K562 (cell line): ENCODE measurements at regions not wholly inside any gene's neighbourhood (a gene's known extent, or its start where the extent isn't known, plus 50 kb on each side); places are given as distances from the start of the nearest gene placed in this dataset.
A peak's percentile ranks its signal among the peaks of the same experiment; 100 is the strongest.

Experiments
- ARHGAP35 ChIP-seq: fragments of 450-650 bp; IDR thresholded peaks from 2 replicates; pipeline ENCODE4 v1.6.1; 2018; ENCODE audit not compliant: partially characterized antibody
- ATF7 ChIP-seq: fragments of 450-650 bp; IDR thresholded peaks from 2 replicates; pipeline ENCODE4 v1.7.1; 2014; ENCODE audit warnings: mild to moderate bottlenecking, moderate library complexity
- CBFA2T2 ChIP-seq: fragments of 450-650 bp; conservative IDR thresholded peaks from 2 replicates; pipeline ENCODE4 v1.6.1; 2017; ENCODE audit warnings: mild to moderate bottlenecking
- CBX3 ChIP-seq, 2 experiments: IDR thresholded peaks; 1 replicate in 1 of 2; 2 replicates in 1 of 2; pipeline ENCODE4 v1.6.1; 2012; ENCODE audit warnings: inconsistent platforms in 2 of 2, low read length in 2 of 2, borderline replicate concordance in 1 of 2, control low read depth in 1 of 2
- DMBX1 ChIP-seq: fragments of 250-450 bp; sonication (Bioruptor Pico); IDR thresholded peaks from 2 replicates; pipeline ENCODE4 v1.8.0; 2022; ENCODE audit warnings: inconsistent platforms, mild to moderate bottlenecking, moderate library complexity, borderline replicate concordance
- EGR1 ChIP-seq: fragments of 450-650 bp; conservative IDR thresholded peaks from 2 replicates; pipeline ENCODE4 v1.6.1; 2017; ENCODE audit warnings: mild to moderate bottlenecking
- GABPB1 ChIP-seq: sonication (generic); formaldehyde crosslinking; IDR thresholded peaks from 2 replicates; pipeline ENCODE4 v1.8.0; 2022; ENCODE audit warnings: mild to moderate bottlenecking, missing genetic modification reagents
- HEY1 ChIP-seq: fragments of 250-450 bp; sonication (Bioruptor Pico); IDR thresholded peaks from 2 replicates; pipeline ENCODE4 v1.5.0; 2020; ENCODE audit warnings: mild to moderate bottlenecking, moderate library complexity, borderline replicate concordance
- HNRNPH1 ChIP-seq: fragments of 200-400 bp; formaldehyde crosslinking; optimal IDR thresholded peaks from 2 replicates; pipeline ENCODE3; 2017; ENCODE audit warnings: low read depth, mild to moderate bottlenecking, low read length, moderate library complexity
- KLF16 ChIP-seq: IDR thresholded peaks from 2 replicates; pipeline ENCODE4 v1.6.1; 2016; ENCODE audit warnings: antibody characterized with exemption
- MXI1 ChIP-seq: IDR thresholded peaks from 2 replicates; pipeline ENCODE4 v1.6.1; 2011; ENCODE audit warnings: low read depth, mild to moderate bottlenecking, improper control_type of control experiment, low read length
- NR1H2 ChIP-seq: sonication (generic); formaldehyde crosslinking; IDR thresholded peaks from 2 replicates; pipeline ENCODE4 v1.4.0; 2020; ENCODE audit warnings: mild to moderate bottlenecking, missing genetic modification reagents
- PYGO2 ChIP-seq: fragments of 450-650 bp; IDR thresholded peaks from 2 replicates; pipeline ENCODE4 v1.6.1; 2016; ENCODE audit warnings: mild to moderate bottlenecking, missing genetic modification characterization, moderate library complexity, missing compliant biosample characterization
- SMAD4 ChIP-seq: fragments of 250-450 bp; sonication (Bioruptor Pico); conservative IDR thresholded peaks from 2 replicates; pipeline ENCODE4 v1.8.0; 2021; ENCODE audit warnings: inconsistent platforms, mild to moderate bottlenecking, moderate library complexity
- SMARCB1 ChIP-seq: IDR thresholded peaks from 2 replicates; pipeline ENCODE4 v1.6.1; 2011; ENCODE audit warnings: improper control_type of control experiment, low read depth; ENCODE audit not compliant: insufficient read length
- SNAPC5 ChIP-seq: fragments of 250-450 bp; sonication (Bioruptor Pico); IDR thresholded peaks from 2 replicates; pipeline ENCODE4 v1.8.0; 2021; ENCODE audit warnings: moderate library complexity, mild to moderate bottlenecking, inconsistent platforms
- TAF1 ChIP-seq: IDR thresholded peaks from 2 replicates; pipeline ENCODE4 v1.6.1; 2011; ENCODE audit warnings: mild to moderate bottlenecking, low read length, moderate library complexity; ENCODE audit not compliant: insufficient read depth, control insufficient read depth, severe bottlenecking; ENCODE audit errors: extremely low read depth
- TCF3 ChIP-seq: sonication (generic); formaldehyde crosslinking; IDR thresholded peaks from 2 replicates; pipeline ENCODE4 v1.4.0; 2020; ENCODE audit warnings: mild to moderate bottlenecking, missing genetic modification reagents
- TRIM24 ChIP-seq, 2 experiments: fragments of 450-650 bp; IDR thresholded peaks; 2 replicates each; pipeline ENCODE4 v1.6.1; 2016
- ZBTB34 ChIP-seq: fragments of 250-450 bp; sonication (Bioruptor Pico); IDR thresholded peaks from 2 replicates; pipeline ENCODE4 v1.8.0; 2021; ENCODE audit warnings: mild to moderate bottlenecking, moderate library complexity
- ZC3H11A ChIP-seq: IDR thresholded peaks from 2 replicates; pipeline ENCODE4 v1.6.1; 2012; ENCODE audit warnings: low read depth, low read length, improper control_type of control experiment
- ZNF253 ChIP-seq: fragments of 250-450 bp; sonication (Bioruptor Pico); conservative IDR thresholded peaks from 2 replicates; pipeline ENCODE4 v1.6.1; 2021; ENCODE audit warnings: mild to moderate bottlenecking
- ZNF280A ChIP-seq: fragments of 450-650 bp; IDR thresholded peaks from 2 replicates; pipeline ENCODE4 v1.6.1; 2018; ENCODE audit warnings: mild to moderate bottlenecking, low read depth; ENCODE audit not compliant: partially characterized antibody
- ZNF354B ChIP-seq: fragments of 250-450 bp; sonication (Bioruptor Pico); IDR thresholded peaks from 2 replicates; pipeline ENCODE4 v1.4.0; 2020
- ZNF589 ChIP-seq: fragments of 200-800 bp; sonication (Bioruptor generic); IDR thresholded peaks from 2 replicates; pipeline ENCODE4 v1.6.1; 2016; ENCODE audit warnings: low read depth, missing genetic modification characterization, missing compliant biosample characterization

GRCh38 chr3:72338942-72339669 is 509.1 kb downstream of the SHQ1 start (continued):
- TF ChIP-seq SMAD4 (CRISPR knock-in tag): peak; percentile 81
- no peak for TF ChIP-seq DMBX1 (CRISPR knock-in tag)
- no peak; a peak in 2 of 4 replicates for TF ChIP-seq TRIM24 (IDR thresholded peaks at IDR 0.05)
- TF ChIP-seq ATF7: peak; percentile 58; the same call in 1 of the 2 replicates
- peak; percentile 93 for TF ChIP-seq EGR1
- no peak for TF ChIP-seq NR1H2 (CRISPR knock-in tag)
- TF ChIP-seq CBX3 (IDR thresholded peaks at IDR 0.05; ENCODE audit: borderline replicate concordance in 1 of 2, low read length in 2 of 2): peak in 1 of 2 experiments; percentile 20; a peak in 1 of 3 replicates
- TF ChIP-seq PYGO2 (tag): no peak
- no peak; the same call in 1 of the 2 replicates for TF ChIP-seq GABPB1
- TF ChIP-seq ZNF589 (CRISPR knock-in tag): peak; percentile 77
- no peak for TF ChIP-seq ZBTB34 (CRISPR knock-in tag)
- no peak for TF ChIP-seq SMARCB1
- no peak for TF ChIP-seq SNAPC5
- TF ChIP-seq ZNF280A: no peak
- TF ChIP-seq TCF3 (CRISPR knock-in tag): peak; percentile 63
- no peak for TF ChIP-seq ZC3H11A
- TF ChIP-seq MXI1: no peak
- no peak for TF ChIP-seq ZNF354B (CRISPR knock-in tag)
- TF ChIP-seq HEY1 (CRISPR knock-in tag): no peak
- no peak for TF ChIP-seq ARHGAP35
- no peak for TF ChIP-seq HNRNPH1
- TF ChIP-seq CBFA2T2: peak; percentile 57
- 0 out of 2 replicates have a peak, but pooled peaks have one; percentile 18 for TF ChIP-seq KLF16
- TF ChIP-seq ZNF253 (CRISPR knock-in tag): no peak
- TF ChIP-seq TAF1: no peak
